ENCODE measurements at regions not wholly inside any gene's neighbourhood (a gene's known extent, or its start where the extent isn't known, plus 50 kb on each side); places are given as distances from the start of the nearest gene placed in this dataset.

- Mint-ChIP-seq H3K27me3 (ENCODE audit: low read depth) (peaks cover 3% of the 10 kb centered on the region), H3K36me3 (ENCODE audit: low read depth) (no peaks in the 10 kb centered on the region), H3K27ac (ENCODE audit: unreplicated experiment) (no peak overlapping the region), H3K4me3 (no peak overlapping the region), H3K4me1 (no peaks in the 10 kb centered on the region), H3K9me3 (no peaks in the 10 kb centered on the region)
- no peak for DNase-seq (ENCODE audit: low read depth, low spot score)
- TF ChIP-seq CTCF (conservative IDR thresholded peaks at IDR 0.05), result no peak
Observed at GRCh38 chr6:27786048-27786447, 126.1 kb downstream of the OR2B2 start.

GRCh38 chr6:27785294-27785693 is 126.9 kb downstream of the OR2B2 start:
- Mint-ChIP-seq H3K27me3 (ENCODE audit: low read depth) (peaks cover 3% of the 10 kb centered on the region), H3K36me3 (ENCODE audit: low read depth) (no peaks in the 10 kb centered on the region), H3K4me3 (no peak overlapping the region), H3K27ac (ENCODE audit: unreplicated experiment) (no peak overlapping the region), H3K9me3 (no peaks in the 10 kb centered on the region), H3K4me1 (no peaks in the 10 kb centered on the region)
- DNase-seq (ENCODE audit: low read depth, low spot score), result no peak
- TF ChIP-seq CTCF (conservative IDR thresholded peaks at IDR 0.05), result no peak

- DNase-seq (ENCODE audit: low read depth, low spot score), result no peak
- Mint-ChIP-seq H3K27ac (ENCODE audit: unreplicated experiment) (no peak overlapping the region), H3K27me3 (ENCODE audit: low read depth) (peaks cover 12% of the 10 kb centered on the region), H3K4me3 (no peak overlapping the region), H3K4me1 (no peaks in the 10 kb centered on the region), H3K36me3 (ENCODE audit: low read depth) (no peaks in the 10 kb centered on the region), H3K9me3 (no peaks in the 10 kb centered on the region)
- TF ChIP-seq CTCF (conservative IDR thresholded peaks at IDR 0.05), result no peak
Observed at GRCh38 chr6:27782748-27783147, 129.4 kb downstream of the OR2B2 start.

GRCh38 chr6:27778625-27779417 is 133.4 kb downstream of the OR2B2 start:
- Mint-ChIP-seq H3K27ac (ENCODE audit: unreplicated experiment) (no peak overlapping the region), H3K4me3 (no peak overlapping the region), H3K27me3 (ENCODE audit: low read depth) (peaks cover 26% of the 10 kb centered on the region), H3K36me3 (ENCODE audit: low read depth) (no peaks in the 10 kb centered on the region), H3K4me1 (no peaks in the 10 kb centered on the region), H3K9me3 (no peaks in the 10 kb centered on the region)
- TF ChIP-seq CTCF (conservative IDR thresholded peaks at IDR 0.05), result no peak
- DNase-seq (ENCODE audit: low read depth, low spot score), result no peak

GRCh38 chr6:27777614-27778355 is 134.4 kb downstream of the OR2B2 start:
- no peak overlapping the region for H3K27ac Mint-ChIP-seq (ENCODE audit: unreplicated experiment)
- peaks cover 26% of the 10 kb centered on the region for H3K27me3 Mint-ChIP-seq (ENCODE audit: low read depth)
- no peaks in the 10 kb centered on the region for H3K4me1 Mint-ChIP-seq
- H3K9me3 Mint-ChIP-seq, result no peaks in the 10 kb centered on the region
- H3K4me3 Mint-ChIP-seq, result no peak overlapping the region
- H3K36me3 Mint-ChIP-seq (ENCODE audit: low read depth), result no peaks in the 10 kb centered on the region
- DNase-seq (ENCODE audit: low read depth, low spot score), result no peak
- no peak for TF ChIP-seq CTCF (conservative IDR thresholded peaks at IDR 0.05)
